ENCODE measurements at regions not wholly inside any gene's neighbourhood (a gene's known extent, or its start where the extent isn't known, plus 50 kb on each side); places are given as distances from the start of the nearest gene placed in this dataset.

DNA sequence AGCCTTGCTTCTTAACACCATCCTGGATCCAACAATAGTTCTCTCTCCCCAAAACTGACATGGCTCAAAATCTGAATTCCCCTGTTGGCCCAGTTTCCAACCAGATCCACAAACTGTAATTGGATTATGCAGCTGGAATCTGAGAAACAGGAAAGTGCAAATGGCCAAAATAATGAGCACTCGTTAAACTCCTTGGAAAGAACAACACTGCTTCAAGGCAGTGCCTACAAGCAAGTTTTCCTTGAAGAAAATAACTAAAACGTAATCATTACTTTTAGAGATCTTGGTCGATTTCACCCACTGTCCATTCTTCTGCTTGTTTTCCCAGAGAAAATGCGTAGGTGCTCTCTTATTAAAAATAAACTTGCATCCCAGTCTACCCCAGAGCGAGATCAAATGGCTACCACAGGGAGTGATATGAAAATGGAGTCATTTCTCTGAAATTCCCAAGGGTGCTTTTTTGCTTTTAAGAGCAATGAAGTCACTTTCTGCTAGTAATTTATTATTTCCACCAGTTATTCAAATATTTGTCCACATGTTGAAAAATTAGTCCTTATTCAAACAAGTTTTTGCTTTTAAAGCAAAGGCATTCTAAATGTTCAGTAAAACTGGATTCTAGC lies 264.2 kb downstream of the C1D start:
- TF ChIP-seq POLR2A (IDR thresholded peaks at IDR 0.05) (no peak), POLR2AphosphoS5 (IDR thresholded peaks at IDR 0.05) (no peak)
- TF ChIP-seq, protein P1, sequence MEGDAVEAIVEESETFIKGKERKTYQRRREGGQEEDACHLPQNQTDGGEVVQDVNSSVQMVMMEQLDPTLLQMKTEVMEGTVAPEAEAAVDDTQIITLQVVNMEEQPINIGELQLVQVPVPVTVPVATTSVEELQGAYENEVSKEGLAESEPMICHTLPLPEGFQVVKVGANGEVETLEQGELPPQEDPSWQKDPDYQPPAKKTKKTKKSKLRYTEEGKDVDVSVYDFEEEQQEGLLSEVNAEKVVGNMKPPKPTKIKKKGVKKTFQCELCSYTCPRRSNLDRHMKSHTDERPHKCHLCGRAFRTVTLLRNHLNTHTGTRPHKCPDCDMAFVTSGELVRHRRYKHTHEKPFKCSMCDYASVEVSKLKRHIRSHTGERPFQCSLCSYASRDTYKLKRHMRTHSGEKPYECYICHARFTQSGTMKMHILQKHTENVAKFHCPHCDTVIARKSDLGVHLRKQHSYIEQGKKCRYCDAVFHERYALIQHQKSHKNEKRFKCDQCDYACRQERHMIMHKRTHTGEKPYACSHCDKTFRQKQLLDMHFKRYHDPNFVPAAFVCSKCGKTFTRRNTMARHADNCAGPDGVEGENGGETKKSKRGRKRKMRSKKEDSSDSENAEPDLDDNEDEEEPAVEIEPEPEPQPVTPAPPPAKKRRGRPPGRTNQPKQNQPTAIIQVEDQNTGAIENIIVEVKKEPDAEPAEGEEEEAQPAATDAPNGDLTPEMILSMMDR (IDR thresholded peaks at IDR 0.05) = no peak

Data from sigmoid colon (tissue), 4 donors.